ENCODE measurements at regions not wholly inside any gene's neighbourhood (a gene's known extent, or its start where the extent isn't known, plus 50 kb on each side); places are given as distances from the start of the nearest gene placed in this dataset.

DNA sequence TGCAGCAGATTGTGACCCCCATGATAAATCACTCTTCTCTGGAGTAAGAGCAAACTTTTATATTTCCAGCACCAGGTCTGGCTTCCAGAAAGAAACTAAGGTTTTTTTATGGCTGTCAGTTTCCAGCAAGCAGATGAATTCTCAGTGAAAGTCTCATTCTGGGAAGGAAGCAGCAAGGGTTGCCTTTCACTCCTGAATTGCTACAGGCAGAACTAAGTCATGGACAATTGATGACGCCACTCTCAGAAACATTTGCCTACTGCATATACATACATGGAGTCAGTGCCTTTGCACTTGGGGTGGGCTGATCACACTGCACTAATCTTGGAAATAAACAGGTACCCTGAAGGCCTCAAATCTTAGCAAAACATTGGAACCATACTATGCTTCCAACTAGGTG is 80.0 kb downstream of the IL21 start:
- Histone ChIP-seq H3K4me3 (ENCODE audit: control insufficient read depth in 1 of 7, extremely low read depth in 1 of 7, insufficient read depth in 4 of 7, low read depth in 2 of 7, low read length in 6 of 7) (no peak overlapping the region), H3K36me3 (ENCODE audit: control insufficient read depth in 4 of 4, insufficient read depth in 4 of 4, low read length in 3 of 4) (no peaks in the 10 kb centered on the region), H3K9me3 (ENCODE audit: control extremely low read depth in 1 of 5, control insufficient read depth in 4 of 5, insufficient read depth in 2 of 5, low read depth in 1 of 5, low read length in 4 of 5) (peaks cover 0 to 18% (median 10%) of the 10 kb centered on the region in 5 experiments), H3K27me3 (replicated peaks in 2 of 5; ENCODE audit: control insufficient read depth in 4 of 5, insufficient read depth in 5 of 5, low read length in 4 of 5) (peaks cover 0 to 43% (median 19%) of the 10 kb centered on the region in 5 experiments), H3K27ac (ENCODE audit: insufficient read depth in 1 of 2, low read depth in 1 of 2, low read length in 2 of 2, poor library complexity in 1 of 2, severe bottlenecking in 2 of 2) (no peak overlapping the region), H3K4me1 (ENCODE audit: control extremely low read depth in 1 of 4, control insufficient read depth in 4 of 4, insufficient read depth in 4 of 4, low read length in 3 of 4) (peaks cover 0 to 4% (median 0%) of the 10 kb centered on the region in 4 experiments)
- POLR2A ChIA-PET, result no interaction called here
- no peak for DNase-seq
- CTCF ChIA-PET, result interaction anchor here (0.6 kb wide), 1 partner anchor 533 kb away, joined by 3 read pairs; no protein-coding TSS in a partner anchor
- no CpG with 5 or more reads among the region's 1 CpG for WGBS (ENCODE audit: insufficient coverage)

DNA sequence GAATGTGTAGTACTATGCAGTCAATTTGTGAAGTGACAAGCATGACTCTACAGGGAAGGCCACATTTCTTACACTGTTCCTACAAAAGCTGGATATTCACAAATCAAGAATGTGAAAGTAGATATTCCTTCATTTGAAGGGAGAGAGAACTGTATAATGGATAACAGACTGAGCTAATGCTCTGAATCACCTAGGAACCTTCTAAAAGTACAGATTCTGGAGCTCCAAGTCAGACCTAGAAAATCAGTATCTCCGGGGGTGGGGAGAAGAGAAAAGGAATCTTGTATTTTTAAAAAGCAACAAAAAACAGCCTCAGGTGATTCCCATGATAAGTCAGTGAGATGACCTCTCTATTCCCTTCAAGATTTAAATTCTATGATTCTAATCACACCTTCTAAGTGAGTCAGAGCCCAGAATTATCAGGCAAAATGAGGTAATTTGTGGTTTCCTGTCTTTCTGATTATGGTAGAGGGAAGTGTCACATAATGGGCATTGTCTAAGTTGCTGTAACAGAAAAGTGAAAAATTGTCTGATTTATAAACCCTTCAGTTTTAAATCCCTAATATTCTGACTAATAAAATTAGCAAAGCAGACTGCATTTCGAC is 80.9 kb downstream of the IL21 start:
- Histone ChIP-seq H3K36me3 (ENCODE audit: control insufficient read depth in 4 of 4, insufficient read depth in 4 of 4, low read length in 3 of 4) (no peaks in the 10 kb centered on the region), H3K27me3 (replicated peaks in 2 of 5; ENCODE audit: control insufficient read depth in 4 of 5, insufficient read depth in 5 of 5, low read length in 4 of 5) (peaks cover 0 to 42% (median 21%) of the 10 kb centered on the region in 5 experiments), H3K27ac (ENCODE audit: insufficient read depth in 1 of 2, low read depth in 1 of 2, low read length in 2 of 2, poor library complexity in 1 of 2, severe bottlenecking in 2 of 2) (no peak overlapping the region), H3K4me3 (ENCODE audit: control insufficient read depth in 1 of 7, extremely low read depth in 1 of 7, insufficient read depth in 4 of 7, low read depth in 2 of 7, low read length in 6 of 7) (no peak overlapping the region), H3K4me1 (ENCODE audit: control extremely low read depth in 1 of 4, control insufficient read depth in 4 of 4, insufficient read depth in 4 of 4, low read length in 3 of 4) (peaks cover 0 to 4% (median 0%) of the 10 kb centered on the region in 4 experiments), H3K9me3 (ENCODE audit: control extremely low read depth in 1 of 5, control insufficient read depth in 4 of 5, insufficient read depth in 2 of 5, low read depth in 1 of 5, low read length in 4 of 5) (peaks cover 0 to 24% (median 13%) of the 10 kb centered on the region in 5 experiments)
- ChIA-PET CTCF (no interaction called here), POLR2A (no interaction called here)
- no CpG with 5 or more reads among the region's 2 CpGs for WGBS (ENCODE audit: insufficient coverage)
- DNase-seq, result peak; percentile 20 to 46 (median 46)

DNA sequence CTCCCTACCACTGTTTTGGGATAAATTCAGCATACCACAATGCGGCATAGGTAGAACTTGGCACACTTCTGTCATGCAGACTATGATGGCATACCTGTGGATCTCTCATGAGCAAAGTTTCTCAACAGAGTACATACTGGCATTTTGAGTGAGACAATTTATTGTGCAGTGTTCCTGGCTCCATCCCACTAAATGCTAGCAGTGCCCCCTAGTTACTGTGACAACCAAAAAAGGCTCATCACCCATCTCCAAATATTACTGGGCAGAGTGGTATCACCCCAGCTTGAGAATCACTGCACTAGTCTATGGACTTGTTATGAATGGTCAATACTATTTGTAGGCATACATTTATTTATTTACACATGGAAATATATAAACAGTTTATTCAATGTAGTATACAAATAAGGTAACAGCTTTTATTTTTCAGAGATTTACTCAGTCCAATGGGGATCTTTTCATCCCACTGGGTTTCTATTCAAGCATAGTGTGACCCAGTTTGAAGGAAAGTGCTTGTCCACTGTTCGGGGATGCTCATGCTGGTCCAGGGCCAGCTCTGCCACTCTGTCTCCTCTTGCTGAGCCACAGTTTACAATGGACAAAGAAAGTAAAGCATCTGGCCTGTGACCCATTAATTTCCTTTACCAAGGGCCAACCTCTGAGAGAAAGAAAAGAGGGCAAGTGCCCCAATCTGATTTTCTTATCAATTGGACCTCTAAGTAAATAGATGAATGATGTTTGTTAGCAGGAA is 81.0 kb upstream of the IL2 start:
- peaks cover 0 to 30% (median 20%) of the 10 kb centered on the region in 5 experiments for H3K27me3 ChIP-seq (replicated peaks in 2 of 5; ENCODE audit: control insufficient read depth in 4 of 5, insufficient read depth in 5 of 5, low read length in 4 of 5)
- H3K4me1 ChIP-seq (ENCODE audit: control extremely low read depth in 1 of 4, control insufficient read depth in 4 of 4, insufficient read depth in 4 of 4, low read length in 3 of 4), result peaks cover 0 to 4% (median 0%) of the 10 kb centered on the region in 4 experiments
- H3K9me3 ChIP-seq (ENCODE audit: control extremely low read depth in 1 of 5, control insufficient read depth in 4 of 5, insufficient read depth in 2 of 5, low read depth in 1 of 5, low read length in 4 of 5), result peaks cover 0 to 29% (median 11%) of the 10 kb centered on the region in 5 experiments
- H3K27ac ChIP-seq (ENCODE audit: insufficient read depth in 1 of 2, low read depth in 1 of 2, low read length in 2 of 2, poor library complexity in 1 of 2, severe bottlenecking in 2 of 2), result no peak overlapping the region
- no peak overlapping the region for H3K4me3 ChIP-seq (ENCODE audit: control insufficient read depth in 1 of 7, extremely low read depth in 1 of 7, insufficient read depth in 4 of 7, low read depth in 2 of 7, low read length in 6 of 7)
- DNase-seq, result no peak
- ChIA-PET CTCF (interaction anchor here (0.7 kb wide), 1 partner anchor 276 kb away, joined by 3 read pairs; no protein-coding TSS in a partner anchor), POLR2A (no interaction called here)
- H3K36me3 ChIP-seq (ENCODE audit: control insufficient read depth in 4 of 4, insufficient read depth in 4 of 4, low read length in 3 of 4), result no peaks in the 10 kb centered on the region
- 94% methylated on average over 2 of the region's 2 CpGs for WGBS (ENCODE audit: insufficient coverage)

DNA sequence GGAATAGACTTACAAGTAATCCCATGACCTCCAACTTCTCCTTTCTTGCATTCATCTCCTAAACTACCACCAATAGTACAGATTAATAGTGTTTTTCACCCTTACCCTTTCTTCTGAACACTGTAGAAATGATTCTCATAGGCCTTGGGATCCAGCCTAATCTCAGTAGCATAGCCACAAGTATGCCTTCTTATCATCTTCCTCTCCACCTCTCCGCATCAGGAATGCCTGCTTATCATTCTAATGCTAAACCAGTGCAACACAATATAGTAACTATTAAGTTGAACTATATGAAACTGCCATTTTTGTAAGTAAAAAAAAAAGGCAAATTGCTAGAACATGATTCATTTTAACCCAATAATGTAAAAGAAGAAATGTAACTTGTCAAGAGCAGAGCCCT is 79.5 kb upstream of the IL2 start:
- no peaks in the 10 kb centered on the region for H3K36me3 ChIP-seq (ENCODE audit: control insufficient read depth in 4 of 4, insufficient read depth in 4 of 4, low read length in 3 of 4)
- no peak overlapping the region for H3K4me3 ChIP-seq (ENCODE audit: control insufficient read depth in 1 of 7, extremely low read depth in 1 of 7, insufficient read depth in 4 of 7, low read depth in 2 of 7, low read length in 6 of 7)
- H3K4me1 ChIP-seq (ENCODE audit: control extremely low read depth in 1 of 4, control insufficient read depth in 4 of 4, insufficient read depth in 4 of 4, low read length in 3 of 4), result peaks cover 0 to 4% (median 0%) of the 10 kb centered on the region in 4 experiments
- H3K27ac ChIP-seq (ENCODE audit: insufficient read depth in 1 of 2, low read depth in 1 of 2, low read length in 2 of 2, poor library complexity in 1 of 2, severe bottlenecking in 2 of 2), result no peak overlapping the region
- H3K9me3 ChIP-seq (ENCODE audit: control extremely low read depth in 1 of 5, control insufficient read depth in 4 of 5, insufficient read depth in 2 of 5, low read depth in 1 of 5, low read length in 4 of 5), result peaks cover 0 to 20% (median 3%) of the 10 kb centered on the region in 5 experiments
- H3K27me3 ChIP-seq (replicated peaks in 2 of 5; ENCODE audit: control insufficient read depth in 4 of 5, insufficient read depth in 5 of 5, low read length in 4 of 5), result peaks cover 0 to 16% (median 10%) of the 10 kb centered on the region in 5 experiments
- DNase-seq, result no peak
- CTCF ChIA-PET, result no interaction called here
- POLR2A ChIA-PET, result no interaction called here
- no CpG with 5 or more reads among the region's 1 CpG for WGBS (ENCODE audit: insufficient coverage)

DNA sequence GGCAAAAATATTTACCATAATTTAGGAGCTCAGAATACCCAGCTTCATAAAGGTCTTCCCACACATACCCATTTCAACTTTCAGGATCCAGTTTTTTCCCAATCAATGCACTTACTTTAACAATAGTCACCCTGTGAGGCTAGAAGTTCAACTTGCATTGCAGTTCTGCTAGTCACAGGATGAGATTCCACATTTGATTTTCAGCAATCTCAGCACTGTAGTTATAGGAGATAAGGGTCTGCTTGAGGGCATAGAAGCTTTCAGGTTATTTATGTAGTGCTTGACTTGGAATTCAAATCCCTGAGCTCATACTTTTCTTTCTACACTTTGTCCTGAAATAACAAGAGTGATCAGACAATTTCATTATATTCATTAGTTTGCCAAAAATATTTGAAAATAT is 78.3 kb upstream of the IL2 start:
- DNase-seq, result no peak
- H3K4me3 ChIP-seq (ENCODE audit: control insufficient read depth in 1 of 7, extremely low read depth in 1 of 7, insufficient read depth in 4 of 7, low read depth in 2 of 7, low read length in 6 of 7), result no peak overlapping the region
- POLR2A ChIA-PET, result no interaction called here
- H3K27ac ChIP-seq (ENCODE audit: insufficient read depth in 1 of 2, low read depth in 1 of 2, low read length in 2 of 2, poor library complexity in 1 of 2, severe bottlenecking in 2 of 2), result no peak overlapping the region
- H3K9me3 ChIP-seq (ENCODE audit: control extremely low read depth in 1 of 5, control insufficient read depth in 4 of 5, insufficient read depth in 2 of 5, low read depth in 1 of 5, low read length in 4 of 5), result peaks cover 0 to 23% (median 3%) of the 10 kb centered on the region in 5 experiments
- CTCF ChIA-PET, result no interaction called here
- H3K36me3 ChIP-seq (ENCODE audit: control insufficient read depth in 4 of 4, insufficient read depth in 4 of 4, low read length in 3 of 4), result no peaks in the 10 kb centered on the region
- H3K4me1 ChIP-seq (ENCODE audit: control extremely low read depth in 1 of 4, control insufficient read depth in 4 of 4, insufficient read depth in 4 of 4, low read length in 3 of 4), result no peaks in the 10 kb centered on the region
- H3K27me3 ChIP-seq (replicated peaks in 2 of 5; ENCODE audit: control insufficient read depth in 4 of 5, insufficient read depth in 5 of 5, low read length in 4 of 5), result peaks cover 0 to 11% (median 7%) of the 10 kb centered on the region in 5 experiments

DNA sequence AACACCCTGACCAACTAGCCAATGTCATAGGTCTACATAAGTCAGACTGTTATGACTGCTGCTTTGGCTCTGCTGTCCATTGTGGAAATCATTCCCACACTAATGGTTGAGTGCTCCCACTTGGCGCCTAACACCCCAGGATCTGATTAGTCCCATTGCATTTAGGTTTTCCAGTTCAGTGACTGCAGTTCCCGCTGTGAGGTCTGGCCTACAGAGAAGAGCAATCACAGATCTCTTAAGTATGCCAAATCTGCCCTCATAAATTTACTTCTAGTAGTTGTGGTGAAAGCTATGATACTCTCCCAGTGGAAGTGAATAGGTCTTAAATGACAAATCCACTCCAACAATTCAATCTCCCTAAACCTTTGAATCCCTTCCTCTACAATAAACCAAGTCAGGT is 77.3 kb upstream of the IL2 start:
- Histone ChIP-seq H3K4me1 (ENCODE audit: control extremely low read depth in 1 of 4, control insufficient read depth in 4 of 4, insufficient read depth in 4 of 4, low read length in 3 of 4) (no peaks in the 10 kb centered on the region), H3K27ac (ENCODE audit: insufficient read depth in 1 of 2, low read depth in 1 of 2, low read length in 2 of 2, poor library complexity in 1 of 2, severe bottlenecking in 2 of 2) (no peak overlapping the region), H3K27me3 (replicated peaks in 2 of 5; ENCODE audit: control insufficient read depth in 4 of 5, insufficient read depth in 5 of 5, low read length in 4 of 5) (peaks cover 0 to 11% (median 3%) of the 10 kb centered on the region in 5 experiments), H3K36me3 (ENCODE audit: control insufficient read depth in 4 of 4, insufficient read depth in 4 of 4, low read length in 3 of 4) (no peaks in the 10 kb centered on the region), H3K9me3 (ENCODE audit: control extremely low read depth in 1 of 5, control insufficient read depth in 4 of 5, insufficient read depth in 2 of 5, low read depth in 1 of 5, low read length in 4 of 5) (peaks cover 0 to 23% (median 3%) of the 10 kb centered on the region in 5 experiments), H3K4me3 (ENCODE audit: control insufficient read depth in 1 of 7, extremely low read depth in 1 of 7, insufficient read depth in 4 of 7, low read depth in 2 of 7, low read length in 6 of 7) (no peak overlapping the region)
- ChIA-PET CTCF (no interaction called here), POLR2A (no interaction called here)
- WGBS (ENCODE audit: insufficient coverage), result 100% methylated on average over 2 of the region's 2 CpGs
- no peak for DNase-seq

DNA sequence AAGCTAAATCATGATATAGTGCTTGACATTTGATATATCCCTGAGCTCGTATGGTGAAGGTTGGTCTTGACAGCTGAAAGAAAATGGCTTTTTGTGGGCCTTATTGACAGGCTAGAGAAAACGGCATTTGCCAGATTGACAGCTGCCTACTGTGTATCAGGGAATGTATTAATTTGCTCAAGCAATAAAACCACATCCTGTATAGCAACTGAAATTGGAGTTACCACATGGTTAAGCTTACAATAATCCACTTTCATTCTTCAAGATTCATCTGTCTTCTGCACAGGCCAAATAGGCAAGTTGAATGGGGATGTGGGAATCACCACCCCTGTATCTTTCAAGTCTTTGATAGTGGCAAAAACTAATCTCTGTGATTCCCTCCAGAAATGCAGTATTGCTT is 76.2 kb upstream of the IL2 start:
- POLR2A ChIA-PET, result no interaction called here

More for the DNA sequence above, 76.2 kb upstream of the IL2 start:
- H3K36me3 ChIP-seq (ENCODE audit: control insufficient read depth in 4 of 4, insufficient read depth in 4 of 4, low read length in 3 of 4), result no peaks in the 10 kb centered on the region
- CTCF ChIA-PET, result no interaction called here
- DNase-seq, result no peak
- H3K9me3 ChIP-seq (ENCODE audit: control extremely low read depth in 1 of 5, control insufficient read depth in 4 of 5, insufficient read depth in 2 of 5, low read depth in 1 of 5, low read length in 4 of 5), result peaks cover 0 to 23% (median 3%) of the 10 kb centered on the region in 5 experiments
- H3K27me3 ChIP-seq (replicated peaks in 2 of 5; ENCODE audit: control insufficient read depth in 4 of 5, insufficient read depth in 5 of 5, low read length in 4 of 5), result peaks cover 0 to 7% (median 3%) of the 10 kb centered on the region in 5 experiments
- WGBS (ENCODE audit: insufficient coverage), result 100% methylated on average over 1 of the region's 2 CpGs
- H3K4me1 ChIP-seq (ENCODE audit: control extremely low read depth in 1 of 4, control insufficient read depth in 4 of 4, insufficient read depth in 4 of 4, low read length in 3 of 4), result no peaks in the 10 kb centered on the region
- H3K4me3 ChIP-seq (ENCODE audit: control insufficient read depth in 1 of 7, extremely low read depth in 1 of 7, insufficient read depth in 4 of 7, low read depth in 2 of 7, low read length in 6 of 7), result no peak overlapping the region
- no peak overlapping the region for H3K27ac ChIP-seq (ENCODE audit: insufficient read depth in 1 of 2, low read depth in 1 of 2, low read length in 2 of 2, poor library complexity in 1 of 2, severe bottlenecking in 2 of 2)
